HEK293 (cell line): ENCODE measurements at regions not wholly inside any gene's neighbourhood (a gene's known extent, or its start where the extent isn't known, plus 50 kb on each side); places are given as distances from the start of the nearest gene placed in this dataset.

ENCODE experiments used
- CTCF ChIA-PET: fragments of 350-600 bp; formaldehyde crosslinking; extraction: SDS; loops from one replicate; lab custom pipeline; 2021; ENCODE audit warnings: antibody characterized with exemption; lab: Yijun Ruan, JAX
- POLR2A ChIA-PET: fragments of 300-600 bp; formaldehyde crosslinking; extraction: SDS; loops from one replicate; lab custom pipeline; 2020; ENCODE audit warnings: antibody characterized with exemption, inconsistent platforms; lab: Yijun Ruan, JAX
- H3K27ac ChIP-seq: fragments of 200-500 bp; sonication (Bioruptor generic); 2 replicates; pipeline ENCODE4 v1.5.1; 2014; ENCODE audit warnings: low read depth, low read length, control low read depth, inconsistent platforms; ENCODE audit errors: extremely low read depth
- H3K36me3 ChIP-seq, 2 experiments: fragments of 200-500 bp in 1 of 2; sonication (Bioruptor generic) in 1 of 2; 1 replicate in 1 of 2; 2 replicates in 1 of 2; pipeline ENCODE4 v1.5.1; 2014 to 2017; ENCODE audit warnings: inconsistent platforms in 2 of 2, low read length in 2 of 2; ENCODE audit not compliant: control insufficient read depth in 2 of 2, insufficient read depth in 1 of 2
- H3K4me1 ChIP-seq: fragments of 200-500 bp; sonication (Bioruptor generic); 2 replicates; pipeline ENCODE4 v1.5.1; 2014; ENCODE audit warnings: mild to moderate bottlenecking, low read length, inconsistent platforms; ENCODE audit not compliant: control insufficient read depth, insufficient read depth
- H3K4me3 ChIP-seq: 2 replicates; pipeline ENCODE4 v1.5.1; 2011; ENCODE audit warnings: low read depth, mild to moderate bottlenecking, control low read depth, low read length, moderate library complexity
- H3K9me3 ChIP-seq: fragments of 200-500 bp; sonication (Bioruptor generic); 2 replicates; pipeline ENCODE4 v1.5.1; 2014; ENCODE audit warnings: low read depth, low read length, inconsistent platforms; ENCODE audit not compliant: control insufficient read depth, insufficient read depth
- ATF2 ChIP-seq: fragments of 450-650 bp; formaldehyde crosslinking; IDR thresholded peaks from 2 replicates; pipeline ENCODE4 v1.5.1; 2016; ENCODE audit warnings: missing biosample characterization, missing genetic modification characterization, low read depth
- BCL11B ChIP-seq: fragments of 450-650 bp; formaldehyde crosslinking; IDR thresholded peaks from 2 replicates; pipeline ENCODE4 v1.5.1; 2016; ENCODE audit warnings: low read depth, missing biosample characterization, missing genetic modification characterization
- EGR2 ChIP-seq: fragments of 450-650 bp; formaldehyde crosslinking; IDR thresholded peaks from 2 replicates; pipeline ENCODE4 v1.5.1; 2016; ENCODE audit warnings: low read depth, missing biosample characterization, missing genetic modification characterization
- HIC1 ChIP-seq: fragments of 450-650 bp; formaldehyde crosslinking; IDR thresholded peaks from 2 replicates; pipeline ENCODE4 v1.5.1; 2016; ENCODE audit warnings: missing biosample characterization, missing genetic modification characterization
- HOXA7 ChIP-seq: sonication (generic); formaldehyde crosslinking; IDR thresholded peaks from 2 replicates; pipeline ENCODE4 v1.8.1; 2022; ENCODE audit warnings: missing genetic modification reagents, borderline replicate concordance
- OSR2 ChIP-seq: fragments of 450-650 bp; formaldehyde crosslinking; IDR thresholded peaks from 2 replicates; pipeline ENCODE4 v1.5.1; 2016; ENCODE audit warnings: missing biosample characterization, missing genetic modification characterization
- REST ChIP-seq: fragments of 450-650 bp; formaldehyde crosslinking; IDR thresholded peaks from 2 replicates; pipeline ENCODE4 v1.5.1; 2016; ENCODE audit warnings: missing biosample characterization, missing genetic modification characterization
- SETDB1 ChIP-seq: IDR thresholded peaks from one replicate; pipeline ENCODE4 v1.6.1; 2017; ENCODE audit warnings: mild to moderate bottlenecking, low read length, moderate library complexity, mixed read lengths; ENCODE audit not compliant: insufficient read length
- ZBTB11 ChIP-seq: fragments of 450-650 bp; formaldehyde crosslinking; conservative IDR thresholded peaks from 2 replicates; pipeline ENCODE4 v1.5.1; 2016; ENCODE audit warnings: low read depth, missing biosample characterization, missing genetic modification characterization
- ZNF138 ChIP-seq: fragments of 450-650 bp; formaldehyde crosslinking; IDR thresholded peaks from 2 replicates; pipeline ENCODE4 v1.5.1; 2016; ENCODE audit warnings: missing biosample characterization, missing genetic modification characterization, borderline replicate concordance
- ZNF146 ChIP-seq: fragments of 450-650 bp; formaldehyde crosslinking; IDR thresholded peaks from 2 replicates; pipeline ENCODE4 v1.5.1; 2016; ENCODE audit warnings: missing biosample characterization, missing genetic modification characterization
- ZNF2 ChIP-seq: fragments of 450-650 bp; formaldehyde crosslinking; IDR thresholded peaks from 2 replicates; pipeline ENCODE4 v1.5.1; 2016; ENCODE audit warnings: missing biosample characterization, missing genetic modification characterization
- ZNF223 ChIP-seq: fragments of 450-650 bp; formaldehyde crosslinking; IDR thresholded peaks from 2 replicates; pipeline ENCODE4 v1.5.1; 2016; ENCODE audit warnings: missing biosample characterization, missing genetic modification characterization
- ZNF24 ChIP-seq: fragments of 450-650 bp; formaldehyde crosslinking; IDR thresholded peaks from 2 replicates; pipeline ENCODE4 v1.5.1; 2016; ENCODE audit warnings: missing biosample characterization, missing genetic modification characterization
- ZNF302 ChIP-seq: fragments of 450-650 bp; formaldehyde crosslinking; IDR thresholded peaks from 2 replicates; pipeline ENCODE4 v1.5.1; 2016; ENCODE audit warnings: missing biosample characterization, missing genetic modification characterization, low read depth
- ZNF335 ChIP-seq: fragments of 450-650 bp; formaldehyde crosslinking; conservative IDR thresholded peaks from 2 replicates; pipeline ENCODE4 v1.5.1; 2016; ENCODE audit warnings: missing biosample characterization, missing genetic modification characterization
- ZNF394 ChIP-seq: fragments of 450-650 bp; formaldehyde crosslinking; IDR thresholded peaks from 2 replicates; pipeline ENCODE4 v1.5.1; 2016; ENCODE audit warnings: missing biosample characterization, missing genetic modification characterization, mild to moderate bottlenecking, moderate library complexity, borderline replicate concordance
- ZNF513 ChIP-seq: fragments of 450-650 bp; IDR thresholded peaks from 2 replicates; pipeline ENCODE4 v1.5.1; 2018; ENCODE audit warnings: missing biosample characterization, missing genetic modification characterization
- ZNF600 ChIP-seq: fragments of 450-650 bp; formaldehyde crosslinking; IDR thresholded peaks from 2 replicates; pipeline ENCODE4 v1.5.1; 2016; ENCODE audit warnings: missing biosample characterization, missing genetic modification characterization
- ZNF629 ChIP-seq: fragments of 450-650 bp; formaldehyde crosslinking; IDR thresholded peaks from 2 replicates; pipeline ENCODE4 v1.5.1; 2017; ENCODE audit warnings: missing biosample characterization, missing genetic modification characterization
- ZNF843 ChIP-seq: fragments of 450-650 bp; formaldehyde crosslinking; IDR thresholded peaks from 2 replicates; pipeline ENCODE4 v1.5.1; 2016; ENCODE audit warnings: missing biosample characterization, missing genetic modification characterization
- ZSCAN4 ChIP-seq: fragments of 450-650 bp; formaldehyde crosslinking; IDR thresholded peaks from 2 replicates; pipeline ENCODE4 v1.5.1; 2017; ENCODE audit warnings: missing biosample characterization, missing genetic modification characterization
- ZXDB ChIP-seq: fragments of 450-650 bp; formaldehyde crosslinking; IDR thresholded peaks from 2 replicates; pipeline ENCODE4 v1.5.1; 2016; ENCODE audit warnings: missing biosample characterization, missing genetic modification characterization

GRCh38 chrX:104419926-104420325 lies 146.1 kb upstream of the IL1RAPL2 start:
- H3K9me3 ChIP-seq = no peaks in the 10 kb centered on the region
- ChIA-PET CTCF (no interaction called here), POLR2A (no interaction called here)
- H3K27ac ChIP-seq = no peak overlapping the region
- H3K36me3 ChIP-seq = no peaks in the 10 kb centered on the region
- H3K4me1 ChIP-seq = no peaks in the 10 kb centered on the region
- no peak overlapping the region for H3K4me3 ChIP-seq
- TF ChIP-seq ZNF394 = no peak
- no peak for TF ChIP-seq ZNF843 (tag by site-specific recombination)
- no peak for TF ChIP-seq ZBTB11 (tag by site-specific recombination)
- no peak for TF ChIP-seq ZNF302 (tag by site-specific recombination)
- no peak for TF ChIP-seq EGR2 (tag by site-specific recombination)
- no peak for TF ChIP-seq ZNF2 (tag by site-specific recombination)
- TF ChIP-seq ZSCAN4 (tag by site-specific recombination) = no peak
- no peak for TF ChIP-seq ZNF146 (tag by site-specific recombination)
- no peak for TF ChIP-seq ZNF513 (tag by site-specific recombination)
- TF ChIP-seq ZXDB (tag by site-specific recombination) = no peak
- no peak for TF ChIP-seq SETDB1
- no peak for TF ChIP-seq HOXA7 (CRISPR knock-in tag)
- no peak for TF ChIP-seq ZNF335 (tag by site-specific recombination)
- TF ChIP-seq ZNF138 (tag by site-specific recombination) = no peak
- no peak for TF ChIP-seq ZNF24 (tag by site-specific recombination)
- TF ChIP-seq OSR2 (tag by site-specific recombination) = no peak
- TF ChIP-seq BCL11B = no peak

- POLR2A ChIA-PET = no interaction called here
- TF ChIP-seq ZNF629 (no peak), ZNF223 (tag by site-specific recombination) (no peak), ATF2 (tag by site-specific recombination) (no peak), REST (no peak), HIC1 (tag by site-specific recombination) (no peak), ZNF600 (tag by site-specific recombination) (no peak), ZNF394 (no peak)
Observed at GRCh38 chrX:104419211-104419610, 146.8 kb upstream of the IL1RAPL2 start.

More at GRCh38 chrX:104419211-104419610, 146.8 kb upstream of the IL1RAPL2 start:
- Histone ChIP-seq H3K4me3 (no peak overlapping the region), H3K36me3 (no peaks in the 10 kb centered on the region), H3K27ac (no peak overlapping the region), H3K4me1 (no peaks in the 10 kb centered on the region), H3K9me3 (no peaks in the 10 kb centered on the region)
- CTCF ChIA-PET = no interaction called here
